SKM-1 (cell line): ENCODE measurements at regions not wholly inside any gene's neighbourhood (a gene's known extent, or its start where the extent isn't known, plus 50 kb on each side); places are given as distances from the start of the nearest gene placed in this dataset.

Experiments used
- DNase-seq: peaks from one replicate; lab custom pipeline; 2025; ENCODE audit not compliant: unreplicated experiment; lab: John Stamatoyannopoulos, UW

DNA sequence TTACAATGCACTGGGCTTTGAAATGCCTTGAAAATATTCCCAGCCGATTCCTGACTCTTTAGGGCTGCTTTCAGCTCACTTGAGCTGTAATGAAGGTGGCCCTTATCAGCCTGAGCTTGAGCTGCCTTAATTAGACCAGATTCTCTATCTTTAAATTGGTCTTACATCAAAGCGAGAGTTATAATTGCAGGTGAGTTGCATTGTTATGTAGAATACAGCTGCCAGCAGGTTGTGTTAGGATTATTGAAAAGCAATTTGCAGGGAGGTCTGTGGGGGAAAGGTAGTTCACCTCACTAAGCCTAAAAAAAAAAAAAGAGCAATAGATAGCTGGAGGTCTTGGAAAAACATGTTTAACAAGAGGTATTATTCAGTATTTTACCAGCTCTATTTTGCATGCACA is 142.2 kb upstream of the HABP2 start:
- DNase-seq = no peak

DNA sequence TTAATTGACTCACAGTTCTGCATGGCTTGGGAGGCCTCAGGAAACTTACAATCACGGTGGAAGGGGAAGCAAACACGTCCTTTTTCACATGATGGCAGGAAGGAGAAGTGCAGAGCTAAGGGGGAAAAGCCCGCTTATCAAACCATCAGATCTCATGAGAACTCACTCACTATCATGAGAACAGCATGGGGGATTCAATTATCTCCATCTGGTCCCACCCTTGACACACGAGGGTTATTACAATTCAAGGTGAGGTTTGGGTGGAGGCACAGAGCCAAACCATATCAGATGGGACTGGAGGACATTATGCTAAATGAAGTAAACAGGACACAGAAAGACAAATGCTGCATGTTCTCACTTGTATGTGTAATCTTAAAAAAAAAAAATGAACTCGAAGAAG is 141.4 kb upstream of the HABP2 start:
- DNase-seq = no peak

DNA sequence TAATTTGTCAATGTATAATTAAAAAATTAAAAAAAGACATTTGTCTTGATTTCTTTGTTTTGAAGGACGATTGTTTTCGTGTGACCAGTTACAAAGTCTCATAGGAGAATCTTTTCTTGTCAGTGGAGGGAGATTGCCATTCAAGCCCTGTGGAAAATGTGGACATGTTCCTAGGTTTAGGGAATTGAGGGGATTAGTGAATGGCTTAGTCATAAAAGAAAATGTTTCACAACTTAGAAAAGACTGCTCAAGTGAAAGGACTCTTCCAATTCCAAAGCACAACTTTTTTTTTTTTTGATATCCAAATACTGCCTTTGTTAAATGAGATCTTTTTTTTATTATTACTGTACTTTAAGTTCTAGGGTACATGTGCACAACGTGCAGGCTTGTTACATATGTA is 140.7 kb upstream of the HABP2 start:
- DNase-seq = no peak

DNA sequence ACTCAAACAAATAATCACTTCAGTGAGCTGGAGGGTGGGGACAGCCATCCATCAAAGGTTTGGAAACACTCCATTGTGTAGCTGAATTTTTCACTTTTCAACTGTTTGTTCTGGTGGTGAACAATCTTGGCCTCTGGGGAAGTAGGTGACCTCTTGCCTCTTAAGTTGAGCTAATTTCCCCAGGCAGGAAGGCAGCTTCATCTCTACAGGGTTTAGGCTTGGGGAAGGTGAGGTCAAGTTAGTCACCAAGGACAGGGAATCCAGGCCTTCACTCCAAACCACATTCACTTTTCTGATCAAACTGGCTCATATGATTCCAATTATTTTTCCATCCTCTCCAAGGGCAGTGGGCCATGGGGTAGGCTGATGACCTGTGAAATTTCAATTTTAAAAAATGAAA is 138.3 kb upstream of the HABP2 start:
- DNase-seq = no peak

DNA sequence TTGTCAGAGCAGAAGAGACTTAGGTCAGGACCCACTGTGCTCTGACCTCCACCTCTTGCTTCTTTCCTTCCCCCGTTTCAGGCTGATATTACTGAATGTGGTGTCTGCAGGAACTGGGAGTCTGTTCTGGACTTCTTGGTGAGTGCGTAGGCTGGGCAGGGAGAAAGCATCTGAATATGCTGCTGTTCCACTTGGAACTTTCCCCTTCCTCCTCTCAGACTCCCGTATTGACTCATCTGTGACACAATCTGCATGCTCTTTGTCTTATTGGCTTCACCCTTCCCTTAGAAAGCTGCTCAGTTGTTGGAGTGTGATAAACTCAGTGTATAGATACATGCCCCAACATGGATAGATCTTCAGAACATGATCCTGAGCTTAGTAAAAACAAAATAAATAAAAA is 137.6 kb upstream of the HABP2 start:
- no peak for DNase-seq

DNA sequence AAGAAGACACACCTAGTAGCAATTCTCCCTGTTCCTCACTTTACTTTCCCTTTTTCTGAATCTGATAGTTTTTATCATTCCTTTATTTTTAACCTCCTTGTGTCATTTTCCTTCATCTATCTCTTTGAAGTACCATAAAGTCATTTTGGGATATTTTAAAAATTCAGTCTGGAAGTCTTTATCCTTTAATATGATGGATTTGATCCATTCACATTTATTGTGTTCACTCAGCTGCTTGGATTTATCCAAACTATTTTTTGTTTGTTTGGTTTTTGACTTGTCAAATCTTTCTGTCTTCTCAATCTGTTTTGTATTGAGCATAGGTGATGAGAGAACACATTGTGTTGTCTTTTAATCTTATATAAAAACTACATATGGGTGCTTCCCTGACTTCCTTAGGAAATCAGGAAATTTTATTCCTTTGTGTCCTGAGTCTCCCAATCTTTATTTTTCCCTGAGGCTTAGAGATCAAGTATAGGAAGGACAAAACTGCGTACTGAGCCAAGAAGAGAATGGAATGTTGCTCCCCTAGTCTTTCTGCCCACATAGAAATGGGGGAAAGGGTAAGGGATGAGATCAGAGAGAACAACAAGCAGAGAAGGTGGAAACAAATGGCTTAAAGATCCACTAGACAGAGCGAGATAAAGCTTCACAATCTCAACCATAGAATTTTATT is 132.7 kb upstream of the HABP2 start:
- no peak for DNase-seq

DNA sequence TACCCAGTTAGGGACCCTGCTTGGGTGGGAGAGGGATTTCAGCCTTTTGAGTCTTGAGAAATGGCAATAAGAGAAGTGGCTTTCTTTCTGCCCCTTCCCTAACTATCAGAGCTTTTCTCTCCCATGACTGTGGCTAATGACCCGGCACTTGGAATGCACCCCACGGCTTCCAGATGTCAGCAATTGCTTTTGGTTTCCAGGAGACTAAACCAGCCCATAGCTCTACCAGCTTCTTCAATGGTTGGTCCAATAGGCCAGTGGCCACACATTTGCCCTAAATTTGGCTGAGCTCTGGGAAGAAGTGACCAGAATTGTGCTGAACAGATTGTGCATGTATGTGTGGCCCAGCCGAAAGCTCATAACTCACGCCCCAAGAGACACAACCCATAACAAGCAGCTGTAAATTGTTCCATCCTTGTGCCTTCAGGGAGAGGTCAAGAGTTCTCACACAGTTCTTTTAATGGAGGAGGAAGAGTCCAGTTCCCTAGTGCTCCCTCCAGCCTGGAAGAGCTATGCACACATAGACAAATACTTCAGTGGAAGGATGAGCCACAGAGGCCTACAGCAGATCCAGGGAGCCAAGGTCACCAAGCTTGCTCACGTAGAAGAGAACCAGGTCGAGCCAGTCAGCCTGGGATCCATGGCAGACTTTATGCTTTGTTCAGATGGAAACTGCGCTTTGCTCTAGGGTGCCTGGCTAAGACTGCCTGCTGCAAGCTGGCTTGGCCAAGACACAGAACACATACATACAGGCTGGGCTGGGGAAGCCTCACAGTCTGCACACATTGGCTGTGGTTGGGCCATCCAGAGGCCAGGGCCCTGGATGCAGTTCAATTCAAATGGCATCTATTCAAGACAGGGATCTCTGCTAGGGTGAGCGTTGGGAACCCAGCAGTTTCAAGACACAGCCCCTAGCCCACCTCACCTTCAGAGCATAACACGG is 131.8 kb upstream of the HABP2 start:
- no peak for DNase-seq

DNA sequence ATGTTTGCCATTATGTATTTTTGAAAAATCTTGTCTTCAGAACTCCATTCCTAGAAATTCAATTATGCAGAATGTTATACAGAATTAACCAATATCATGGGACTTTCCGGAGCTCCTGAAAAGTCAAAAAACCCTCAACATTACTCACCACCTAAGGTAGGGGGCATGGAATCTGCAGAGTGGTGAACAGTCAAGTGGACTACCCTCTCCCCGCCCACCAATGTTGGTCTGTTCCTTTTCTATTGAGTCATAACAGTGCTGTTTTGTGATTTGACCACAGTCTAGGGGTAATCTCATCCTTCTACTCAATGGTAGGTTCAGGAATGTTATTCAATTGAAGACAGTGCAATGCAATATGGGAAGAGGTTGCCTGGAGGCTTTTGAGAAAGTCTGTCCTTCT is 130.5 kb upstream of the HABP2 start:
- DNase-seq = no peak

DNA sequence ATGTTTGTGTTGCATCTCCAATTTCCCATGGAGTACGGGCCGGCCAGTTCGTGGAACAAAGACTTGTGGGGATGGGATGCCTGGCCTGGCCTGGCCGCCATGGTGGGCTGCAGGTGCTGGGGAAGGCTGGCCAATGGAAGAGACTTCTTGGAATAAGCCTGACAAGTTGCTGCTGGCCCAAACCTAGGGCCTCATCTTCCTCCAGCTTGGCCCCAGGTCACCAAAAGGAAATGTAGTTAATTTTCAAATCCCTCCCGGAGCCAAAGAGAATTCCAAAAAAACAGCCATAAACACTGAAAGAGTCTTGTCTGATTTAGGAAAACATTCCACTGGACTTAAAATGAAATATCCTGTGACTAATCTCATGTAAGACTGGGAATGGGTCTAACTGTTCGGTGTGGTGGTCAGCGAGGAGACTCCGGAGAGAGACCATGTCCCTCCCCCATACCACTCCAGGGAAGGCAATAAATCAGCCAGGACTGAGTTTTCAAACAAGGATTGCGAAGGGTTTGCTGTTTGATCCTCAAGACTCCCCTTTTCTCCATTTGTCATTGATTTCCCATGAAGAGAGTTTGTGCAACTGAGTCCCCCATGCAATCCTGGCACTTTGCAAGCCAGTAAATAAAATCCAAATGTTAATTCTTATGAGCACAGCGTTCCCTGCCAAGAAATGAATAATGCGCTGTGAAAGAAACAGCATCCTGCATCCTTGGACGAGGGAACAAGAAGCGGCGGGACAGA is 128.7 kb upstream of the HABP2 start:
- DNase-seq = no peak

DNA sequence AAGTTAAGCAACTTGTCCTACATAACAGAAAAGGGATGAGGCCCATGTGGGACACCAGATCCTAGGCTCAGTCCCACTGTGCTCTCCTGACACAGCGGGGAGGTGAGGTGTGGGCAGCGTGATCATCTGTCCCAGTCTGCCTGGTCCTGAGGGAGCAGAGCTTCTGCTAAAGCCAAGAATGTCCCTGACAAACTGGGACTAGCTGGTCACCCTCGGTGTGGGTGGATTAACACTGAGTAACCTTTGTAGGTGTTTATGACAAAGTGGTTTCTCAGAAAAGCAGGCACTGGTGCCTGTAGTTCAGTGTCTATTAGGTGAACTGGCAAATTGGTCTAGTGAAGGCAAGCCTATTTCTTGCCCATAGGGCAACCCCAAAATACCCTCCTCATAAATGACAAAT is 127.8 kb upstream of the HABP2 start:
- DNase-seq = no peak

DNA sequence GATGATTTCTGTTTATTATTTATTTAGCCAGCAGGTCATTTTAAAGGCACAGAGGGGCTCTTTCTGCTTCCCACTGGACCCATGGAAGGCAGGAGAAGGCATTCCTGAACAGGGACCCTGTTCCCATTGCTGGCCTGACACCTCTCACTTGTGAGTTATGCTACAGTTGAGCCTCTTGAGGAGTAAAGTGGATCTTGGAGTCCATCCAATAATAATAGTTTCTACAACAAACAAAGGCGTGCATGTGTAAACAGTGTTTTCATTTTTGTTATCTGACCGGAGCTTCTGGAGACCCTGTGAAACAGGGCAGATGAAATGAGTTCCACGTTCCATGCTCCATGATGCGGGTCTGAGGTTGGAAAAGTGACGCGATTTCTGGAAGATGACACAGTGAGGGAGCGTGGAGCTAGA is 127.3 kb upstream of the HABP2 start:
- DNase-seq = no peak

DNA sequence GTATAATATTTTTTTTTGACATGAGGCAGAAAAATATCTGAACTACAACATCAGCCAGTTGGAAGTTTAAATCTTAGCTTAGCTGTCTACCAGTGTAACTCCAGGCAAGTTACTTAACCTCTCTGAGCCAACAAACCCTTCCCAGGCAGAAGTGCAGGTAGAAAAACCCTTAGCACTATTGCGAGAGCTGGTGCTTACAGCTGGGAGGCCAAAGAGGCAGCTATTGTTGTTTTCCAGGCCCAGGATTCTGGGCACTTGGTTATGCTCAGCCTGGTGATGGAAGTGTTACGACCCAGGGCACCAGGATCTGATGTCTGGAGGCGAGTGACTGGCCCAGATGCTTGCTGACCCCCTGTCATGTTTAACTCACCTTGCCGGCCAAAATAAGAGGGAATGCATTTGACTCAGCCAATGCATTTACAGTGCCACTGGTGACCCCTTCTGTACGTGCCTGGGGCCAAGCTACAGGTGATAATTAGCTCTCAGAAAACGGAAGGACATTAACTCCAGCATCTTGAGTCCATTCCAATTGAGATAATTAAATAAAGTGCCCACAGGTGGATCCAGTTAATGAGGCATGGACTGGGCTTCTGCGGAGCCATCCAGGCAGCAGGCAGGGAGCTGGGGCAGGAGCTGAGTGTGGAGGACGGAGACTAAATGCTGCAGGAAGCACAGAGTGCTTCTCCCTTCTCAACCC is 126.5 kb upstream of the HABP2 start:
- DNase-seq = no peak

DNA sequence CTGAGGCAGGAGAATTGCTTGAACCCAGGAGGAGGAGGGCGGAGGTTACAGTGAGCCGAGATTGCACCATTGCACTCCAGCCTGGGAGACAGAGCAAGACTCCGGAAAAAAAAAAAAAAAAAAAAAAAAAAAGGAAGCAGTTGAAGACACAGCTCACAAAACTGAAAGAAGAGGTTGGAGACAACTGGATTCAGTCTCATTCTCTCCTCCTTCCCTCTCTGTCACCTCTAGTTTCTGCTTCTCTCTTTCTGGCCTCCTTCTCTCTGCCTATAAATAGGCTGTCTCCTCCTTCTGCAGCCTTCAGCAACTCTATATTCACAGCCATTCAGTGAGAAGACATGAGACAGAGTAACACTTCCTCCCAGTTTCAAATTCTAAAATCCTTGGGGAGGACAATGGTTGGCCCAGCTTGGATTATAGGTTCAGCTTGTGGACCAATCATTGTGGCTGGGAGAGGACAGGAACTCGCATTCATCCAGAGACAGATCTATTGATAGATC is 125.6 kb upstream of the HABP2 start:
- no peak for DNase-seq

DNA sequence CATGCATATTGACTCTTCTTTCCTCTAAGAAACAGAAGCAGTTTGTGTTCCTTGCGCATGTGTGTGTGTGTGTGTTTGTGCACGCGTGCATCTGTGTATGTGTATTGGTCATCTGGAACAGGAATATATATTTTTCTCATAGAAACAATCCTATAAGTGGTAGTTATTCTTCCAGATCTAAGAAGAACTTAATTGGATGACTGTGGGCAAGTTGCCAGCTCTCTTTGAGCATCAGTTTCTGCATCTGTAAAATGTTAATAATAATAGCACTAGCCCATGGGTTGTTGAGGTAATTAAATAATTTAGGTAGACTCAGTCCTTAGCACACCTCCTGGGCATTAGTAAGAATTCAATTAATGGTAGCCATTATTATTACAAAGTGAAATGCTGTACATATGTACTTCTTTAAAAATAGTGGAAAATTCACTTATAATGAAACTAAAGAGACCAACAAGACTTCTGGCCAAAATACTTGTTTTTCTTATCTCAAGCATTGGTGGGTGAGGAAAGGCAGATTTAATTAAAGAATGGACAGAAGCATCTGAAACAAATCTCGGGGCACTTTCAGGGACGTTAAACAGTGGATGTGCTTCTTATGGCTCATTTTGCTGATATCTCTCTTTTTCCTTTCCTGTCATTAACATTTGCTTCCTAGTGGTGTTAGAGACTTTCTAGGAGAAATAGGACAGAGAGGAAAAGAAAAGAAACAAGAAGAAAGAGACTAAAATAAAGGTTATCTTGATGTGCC is 124.9 kb upstream of the HABP2 start:
- DNase-seq = no peak

DNA sequence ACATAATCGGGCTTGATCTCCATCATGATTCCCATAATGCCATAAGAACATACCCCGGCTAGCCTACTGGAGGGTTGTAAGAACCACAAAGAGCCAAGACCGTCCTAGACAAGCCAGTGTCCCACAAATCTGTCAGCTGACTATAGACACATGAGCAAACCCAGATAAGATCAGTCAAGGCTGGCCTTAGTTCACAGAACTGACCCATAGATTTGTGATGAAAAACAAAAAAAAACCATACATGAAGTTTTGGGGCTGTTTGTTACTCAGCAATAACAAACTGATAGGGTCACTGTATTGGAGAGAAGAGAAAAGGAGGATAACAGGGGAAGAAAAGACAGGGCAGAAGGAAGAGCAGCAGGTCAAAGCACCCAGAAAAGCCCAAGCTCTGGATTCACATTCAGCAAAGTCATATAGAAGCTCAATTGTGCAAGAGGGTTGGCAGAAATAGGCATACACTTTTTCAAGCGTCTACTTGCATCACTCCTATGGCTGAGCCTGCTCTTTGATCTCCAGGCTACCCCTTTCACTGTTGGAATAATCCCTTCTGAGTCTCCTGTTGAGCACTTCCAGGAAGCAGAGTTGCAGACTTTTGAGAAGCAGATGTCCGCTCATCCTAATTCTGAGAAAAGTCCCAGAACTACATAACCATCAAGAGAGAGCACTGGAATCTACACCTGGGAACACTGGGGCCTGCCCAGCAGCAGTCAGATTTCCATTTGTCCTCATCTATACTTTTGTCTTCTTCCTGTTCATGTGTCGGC is 122.0 kb upstream of the HABP2 start:
- DNase-seq = no peak

DNA sequence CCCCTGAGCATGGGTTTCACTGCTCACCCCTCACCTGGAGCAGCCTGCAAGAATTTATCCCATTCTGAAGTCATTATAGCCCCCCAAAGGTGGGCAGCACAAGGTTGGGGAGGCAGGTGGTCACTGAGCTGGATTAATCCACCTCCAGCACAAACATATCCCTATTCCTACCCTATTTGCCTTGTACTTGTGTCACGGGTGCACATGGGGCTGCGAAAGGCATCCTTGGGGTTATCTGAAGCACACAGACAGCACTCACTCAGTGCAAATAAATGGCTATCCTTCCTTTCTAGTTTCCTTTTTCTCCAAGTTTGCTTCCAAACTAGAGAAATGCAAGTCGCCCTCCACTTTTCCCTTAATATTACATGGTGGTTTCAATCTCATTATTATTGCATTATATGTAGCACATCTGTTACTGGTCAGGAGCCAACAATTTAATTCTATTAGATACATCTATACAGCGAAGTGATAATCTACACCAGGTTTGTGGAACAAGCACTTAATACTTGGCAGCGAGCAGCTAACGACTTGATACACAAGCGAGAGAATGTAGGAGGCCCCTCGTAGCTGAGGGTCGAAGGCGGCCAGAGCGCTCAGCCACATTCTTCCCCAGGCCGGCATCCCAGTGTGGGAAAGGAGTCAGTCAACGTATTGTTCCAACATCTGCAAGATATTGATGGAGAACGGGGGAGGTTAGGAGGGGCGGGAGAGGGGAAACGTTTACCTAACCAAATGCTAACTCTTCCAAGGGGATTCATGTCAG is 121.3 kb upstream of the HABP2 start:
- DNase-seq = no peak

DNA sequence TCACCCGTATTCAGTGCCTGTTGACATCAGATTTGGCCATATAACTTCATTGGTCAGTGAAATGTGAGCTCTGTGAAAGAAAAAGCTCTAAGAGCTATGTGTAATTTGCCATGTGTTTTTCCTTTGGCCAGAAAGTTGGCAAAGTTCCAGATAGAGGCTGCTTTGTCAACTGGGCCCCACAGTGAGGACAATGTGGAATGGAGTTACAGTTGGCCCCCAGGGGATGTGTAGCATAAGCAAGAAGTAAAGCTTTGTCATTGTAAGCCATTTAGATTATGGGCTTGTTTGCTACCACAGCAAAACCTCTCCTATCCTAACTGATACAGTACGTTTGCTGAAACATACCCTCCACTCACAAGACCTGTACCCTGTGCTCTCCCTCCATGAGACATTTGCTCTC is 119.1 kb upstream of the HABP2 start:
- DNase-seq = no peak

DNA sequence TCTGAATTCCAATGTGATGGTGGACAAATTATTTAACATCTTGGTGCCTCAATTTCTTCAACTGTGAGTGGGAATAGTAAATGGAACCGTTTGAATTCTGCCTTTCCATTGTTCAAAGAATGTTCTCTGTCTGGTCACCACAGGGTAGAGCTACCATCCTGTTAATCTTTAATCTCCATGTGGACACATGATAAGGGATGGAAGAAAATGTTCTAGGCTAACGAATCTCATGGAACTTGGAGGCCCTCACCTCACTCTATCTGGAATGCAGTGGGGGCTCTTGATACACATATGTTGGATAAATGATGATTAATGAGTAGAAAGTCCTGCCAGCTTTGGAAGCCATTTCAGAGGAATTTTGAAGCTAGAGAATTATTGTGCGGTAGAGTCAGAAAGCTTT is 118.5 kb upstream of the HABP2 start:
- no peak for DNase-seq

DNA sequence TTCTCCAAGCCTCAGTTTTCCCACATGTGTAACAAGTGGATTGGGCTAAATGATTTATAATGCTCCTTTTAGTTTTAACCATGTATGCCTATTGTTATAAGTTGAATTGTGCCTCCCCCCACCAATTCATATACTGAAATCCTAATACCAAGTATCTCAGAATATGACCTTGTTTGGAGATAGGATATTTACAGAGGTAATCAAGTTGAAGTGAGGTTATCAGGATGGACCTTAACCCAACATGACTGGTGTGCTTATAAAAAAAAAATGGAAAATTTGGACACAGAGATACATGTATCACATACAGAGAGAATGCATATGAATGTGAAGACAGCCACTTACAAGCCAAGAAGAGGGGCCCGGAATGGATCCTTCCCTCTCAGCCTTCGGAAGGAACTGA is 117.9 kb upstream of the HABP2 start:
- no peak for DNase-seq
